Thoracic aorta (tissue), 2 donors: ENCODE measurements at regions not wholly inside any gene's neighbourhood (a gene's known extent, or its start where the extent isn't known, plus 50 kb on each side); places are given as distances from the start of the nearest gene placed in this dataset.

Experiments used
- ATAC-seq: fragments of 150-250 bp; one replicate; pipeline ENCODE4 v1.8.0; 2017; ENCODE audit warnings: low read depth; ENCODE audit not compliant: insufficient number of reproducible peaks, low FRiP score
- DNase-seq: peaks from one replicate; pipeline ENCODE4 v3.0.0-alpha.2; 2020; ENCODE audit warnings: low spot score
- H3K27ac ChIP-seq, 2 donors: fragments of 200-600 bp; sonication (generic); 1 replicate in 1 of 2; 2 replicates in 1 of 2; pipeline ENCODE4 v1.5.1; 2016; ENCODE audit warnings: mild to moderate bottlenecking in 2 of 2, moderate library complexity in 2 of 2
- H3K27me3 ChIP-seq: fragments of 200-600 bp; sonication (generic); replicated peaks from 2 replicates; pipeline ENCODE4 v1.6.0; 2016; ENCODE audit warnings: mild to moderate bottlenecking; ENCODE audit not compliant: insufficient read depth
- H3K36me3 ChIP-seq: fragments of 200-600 bp; sonication (generic); one replicate; pipeline ENCODE4 v1.5.1; 2016
- H3K4me1 ChIP-seq, 2 donors: fragments of 200-600 bp; sonication (generic); 1 replicate in 1 of 2; 2 replicates in 1 of 2; pipeline versions ENCODE4 v1.5.1 to v1.6.0; 2016; ENCODE audit warnings: low read depth in 2 of 2, mild to moderate bottlenecking in 1 of 2; ENCODE audit not compliant: control insufficient read depth in 1 of 2
- H3K4me3 ChIP-seq: fragments of 200-600 bp; sonication (generic); 2 replicates; pipeline ENCODE4 v1.5.1; 2016; ENCODE audit warnings: mild to moderate bottlenecking
- H3K9me3 ChIP-seq: fragments of 200-600 bp; sonication (generic); 2 replicates; pipeline ENCODE4 v1.5.1; 2016
- TF ChIP-seq, protein P1 (sequence below): fragments of 200-600 bp; sonication (generic); IDR thresholded peaks from one replicate; pipeline ENCODE4 v1.5.1; 2019; ENCODE audit warnings: antibody characterized with exemption

DNA sequence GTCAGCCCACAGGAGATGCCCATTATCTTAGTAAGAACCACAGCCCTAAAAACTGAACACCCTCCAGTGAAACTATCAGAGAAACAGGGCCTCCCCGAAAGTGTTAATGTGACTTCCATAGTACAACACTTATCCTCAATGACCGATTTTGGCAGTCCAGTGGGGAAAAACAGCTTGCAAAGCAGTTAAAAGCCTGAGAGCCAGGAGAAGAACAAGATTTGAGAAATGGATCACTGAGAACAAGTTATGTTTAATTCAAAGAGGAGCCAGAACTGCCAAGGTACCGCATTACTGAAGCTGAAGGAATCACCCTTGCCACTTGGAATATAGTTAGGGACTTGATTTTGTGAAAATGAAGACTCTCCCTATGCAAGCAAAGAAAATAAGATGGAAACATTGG, 236.9 kb downstream of the QKI start:
- DNase-seq (no peak), ATAC-seq (no peak)
- Histone ChIP-seq H3K36me3 (no peaks in the 10 kb centered on the region), H3K27me3 (no peaks in the 10 kb centered on the region), H3K4me3 (no peak overlapping the region), H3K4me1 (no peaks in the 10 kb centered on the region), H3K9me3 (no peaks in the 10 kb centered on the region), H3K27ac (no peak overlapping the region)
- TF ChIP-seq, protein P1, sequence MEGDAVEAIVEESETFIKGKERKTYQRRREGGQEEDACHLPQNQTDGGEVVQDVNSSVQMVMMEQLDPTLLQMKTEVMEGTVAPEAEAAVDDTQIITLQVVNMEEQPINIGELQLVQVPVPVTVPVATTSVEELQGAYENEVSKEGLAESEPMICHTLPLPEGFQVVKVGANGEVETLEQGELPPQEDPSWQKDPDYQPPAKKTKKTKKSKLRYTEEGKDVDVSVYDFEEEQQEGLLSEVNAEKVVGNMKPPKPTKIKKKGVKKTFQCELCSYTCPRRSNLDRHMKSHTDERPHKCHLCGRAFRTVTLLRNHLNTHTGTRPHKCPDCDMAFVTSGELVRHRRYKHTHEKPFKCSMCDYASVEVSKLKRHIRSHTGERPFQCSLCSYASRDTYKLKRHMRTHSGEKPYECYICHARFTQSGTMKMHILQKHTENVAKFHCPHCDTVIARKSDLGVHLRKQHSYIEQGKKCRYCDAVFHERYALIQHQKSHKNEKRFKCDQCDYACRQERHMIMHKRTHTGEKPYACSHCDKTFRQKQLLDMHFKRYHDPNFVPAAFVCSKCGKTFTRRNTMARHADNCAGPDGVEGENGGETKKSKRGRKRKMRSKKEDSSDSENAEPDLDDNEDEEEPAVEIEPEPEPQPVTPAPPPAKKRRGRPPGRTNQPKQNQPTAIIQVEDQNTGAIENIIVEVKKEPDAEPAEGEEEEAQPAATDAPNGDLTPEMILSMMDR: no peak

- ATAC-seq (no peak), DNase-seq (no peak)
- Histone ChIP-seq H3K9me3 (no peaks in the 10 kb centered on the region), H3K4me1 (no peaks in the 10 kb centered on the region), H3K36me3 (no peaks in the 10 kb centered on the region), H3K4me3 (no peak overlapping the region), H3K27ac (no peak overlapping the region), H3K27me3 (no peaks in the 10 kb centered on the region)
- TF ChIP-seq, protein P1: no peak
Observed at GRCh38 chr6:163648868-163649267, 234.3 kb downstream of the QKI start.

DNA sequence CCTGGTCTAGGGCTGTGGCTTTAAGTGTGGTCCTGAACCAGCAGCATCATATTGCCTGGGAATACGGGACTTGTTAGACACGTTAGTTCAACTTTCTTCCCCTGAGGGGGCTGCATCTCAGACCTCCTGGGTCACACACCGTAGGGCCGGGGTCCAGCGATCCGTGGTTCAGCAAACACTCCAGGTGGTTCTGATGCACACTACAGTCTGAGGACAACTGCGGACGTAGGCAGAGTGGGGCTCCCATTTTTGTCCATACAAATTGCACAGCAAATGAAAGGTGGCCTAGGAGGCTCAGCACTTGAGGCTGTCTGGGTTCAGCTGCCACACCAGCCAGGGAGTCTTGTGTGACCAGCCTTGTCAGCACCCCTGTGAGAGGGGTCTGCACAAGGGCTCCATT, 233.1 kb downstream of the QKI start:
- Histone ChIP-seq H3K9me3 (no peaks in the 10 kb centered on the region), H3K4me1 (no peaks in the 10 kb centered on the region), H3K27ac (no peak overlapping the region), H3K4me3 (no peak overlapping the region), H3K36me3 (no peaks in the 10 kb centered on the region), H3K27me3 (no peaks in the 10 kb centered on the region)
- ATAC-seq (no peak), DNase-seq (no peak)
- TF ChIP-seq, protein P1: no peak

DNA sequence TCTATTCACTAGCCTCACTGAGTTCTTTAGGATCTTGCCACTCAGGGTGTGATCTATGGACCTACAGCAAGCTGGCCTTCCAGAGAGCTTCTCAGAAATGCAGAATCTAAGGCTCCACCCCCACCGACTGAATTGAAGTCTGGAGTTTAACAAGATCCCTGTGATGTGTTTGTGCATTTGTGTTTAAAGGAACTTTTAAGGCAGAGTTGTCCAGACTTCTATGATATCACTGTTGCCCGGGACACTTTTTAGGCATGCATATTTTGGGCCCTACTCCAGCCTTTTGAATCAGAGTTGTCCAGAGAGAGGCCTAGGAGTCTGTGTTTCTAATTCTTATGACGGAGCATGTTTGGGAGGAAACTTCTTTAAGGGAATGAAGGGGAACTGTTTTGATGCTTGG, 232.3 kb downstream of the QKI start:
- no peak overlapping the region for H3K4me3 ChIP-seq
- ATAC-seq: no peak

DNA sequence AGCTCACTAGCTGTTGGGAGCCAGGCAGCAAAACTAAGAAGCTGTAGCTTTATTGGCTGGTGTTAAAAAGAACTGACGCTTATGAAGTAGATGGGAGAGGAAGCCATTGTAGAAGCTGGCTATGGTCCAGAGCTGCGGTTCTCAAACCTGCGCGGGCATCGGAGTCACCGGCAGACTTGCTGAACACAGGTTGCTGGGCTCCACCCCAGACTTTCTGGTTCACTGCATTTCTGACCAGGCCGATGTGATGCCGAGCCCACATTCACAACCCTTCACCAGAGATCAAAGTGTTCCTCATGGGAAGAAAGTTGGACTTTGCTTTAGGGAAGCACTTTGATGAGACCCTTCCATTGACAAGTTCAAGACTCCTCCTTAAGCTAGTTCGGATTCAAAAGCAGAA, 231.6 kb downstream of the QKI start:
- no peak for DNase-seq
- ATAC-seq: no peak
- Histone ChIP-seq H3K9me3 (no peaks in the 10 kb centered on the region), H3K4me3 (no peak overlapping the region), H3K4me1 (no peaks in the 10 kb centered on the region), H3K36me3 (no peaks in the 10 kb centered on the region), H3K27ac (no peak overlapping the region), H3K27me3 (no peaks in the 10 kb centered on the region)
- TF ChIP-seq, protein P1: no peak

More for the DNA sequence above, 232.3 kb downstream of the QKI start:
- H3K4me1 ChIP-seq: no peaks in the 10 kb centered on the region
- no peaks in the 10 kb centered on the region for H3K9me3 ChIP-seq
- no peaks in the 10 kb centered on the region for H3K27me3 ChIP-seq
- DNase-seq: no peak
- no peak overlapping the region for H3K27ac ChIP-seq
- TF ChIP-seq, protein P1: no peak
- H3K36me3 ChIP-seq: no peaks in the 10 kb centered on the region
